HG03139 (cell line): ENCODE measurements at regions not wholly inside any gene's neighbourhood (a gene's known extent, or its start where the extent isn't known, plus 50 kb on each side); places are given as distances from the start of the nearest gene placed in this dataset.
"Not testable (repeated sequence)": the region's sequence is repeated elsewhere in the genome, so short reads cannot be mapped to it uniquely, and the experiment has no call there.

Experiments used
- ATAC-seq: cut with Tn5 transposase; IDR thresholded peaks from one replicate; pipeline ENCODE4 v1.9.1; 2021; ENCODE audit not compliant: unreplicated experiment

DNA sequence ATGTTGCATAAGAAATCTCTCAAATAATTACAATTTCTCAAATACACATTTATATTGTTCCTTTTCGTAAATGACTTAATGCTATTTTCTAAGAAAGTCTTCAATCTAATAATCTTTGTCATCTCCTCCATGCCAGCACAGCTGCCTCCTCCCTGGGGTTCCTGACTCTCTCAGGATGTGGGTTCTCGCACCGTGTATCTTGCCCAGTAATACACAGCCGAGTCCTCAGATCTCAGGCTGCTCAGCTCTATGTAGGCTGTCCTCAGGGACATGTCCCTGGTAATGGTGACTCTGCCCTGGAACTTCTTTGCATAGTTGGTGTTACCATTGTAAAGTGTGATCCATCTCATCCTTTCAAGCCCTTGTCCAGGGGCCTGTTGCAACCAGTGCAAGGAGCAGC lies 1177.3 kb downstream of the TMEM121 start:
- not testable (repeated sequence) for ATAC-seq

GRCh38 chr14:106706488-106706887 lies 1180.1 kb downstream of the TMEM121 start:
- not testable (repeated sequence) for ATAC-seq

DNA sequence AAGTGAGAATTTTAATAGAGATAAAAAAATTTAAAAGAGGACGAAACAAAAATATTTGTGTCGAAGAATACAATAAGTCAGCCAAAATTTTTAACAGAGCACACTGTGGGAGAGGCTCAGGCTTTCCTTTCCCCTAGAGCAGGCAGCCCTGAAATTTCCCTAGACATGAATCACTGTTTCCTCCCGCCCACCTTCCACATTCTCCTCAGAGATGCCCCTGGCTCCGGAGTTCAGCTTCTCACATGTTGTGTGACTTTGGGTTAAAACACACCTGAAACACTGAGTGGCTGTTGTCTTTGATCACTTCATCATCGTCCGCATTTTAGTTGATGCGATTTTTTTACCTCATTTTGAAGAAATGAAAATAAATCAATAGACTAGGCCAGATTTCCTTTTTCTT lies 1183.8 kb downstream of the TMEM121 start:
- not testable (repeated sequence) for ATAC-seq

DNA sequence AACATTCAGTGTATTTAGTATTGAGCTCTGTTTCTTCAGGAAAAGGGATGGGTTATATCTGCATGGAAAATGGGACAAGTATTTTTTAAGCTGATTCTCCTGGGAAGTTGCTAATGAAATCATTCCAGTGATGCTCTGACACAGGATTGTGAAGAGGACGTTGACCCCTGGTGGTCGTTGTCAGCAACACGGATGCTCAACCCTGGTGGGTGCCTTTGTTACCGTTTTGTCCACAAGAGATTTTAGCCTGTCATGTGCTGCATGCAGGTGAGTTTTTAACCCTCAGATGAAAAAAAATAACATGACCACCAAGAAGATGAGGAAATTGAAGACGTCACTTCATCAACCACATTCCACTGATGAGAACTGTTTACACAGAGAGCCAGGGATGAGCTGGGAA lies 1186.1 kb downstream of the TMEM121 start:
- ATAC-seq: not testable (repeated sequence)

DNA sequence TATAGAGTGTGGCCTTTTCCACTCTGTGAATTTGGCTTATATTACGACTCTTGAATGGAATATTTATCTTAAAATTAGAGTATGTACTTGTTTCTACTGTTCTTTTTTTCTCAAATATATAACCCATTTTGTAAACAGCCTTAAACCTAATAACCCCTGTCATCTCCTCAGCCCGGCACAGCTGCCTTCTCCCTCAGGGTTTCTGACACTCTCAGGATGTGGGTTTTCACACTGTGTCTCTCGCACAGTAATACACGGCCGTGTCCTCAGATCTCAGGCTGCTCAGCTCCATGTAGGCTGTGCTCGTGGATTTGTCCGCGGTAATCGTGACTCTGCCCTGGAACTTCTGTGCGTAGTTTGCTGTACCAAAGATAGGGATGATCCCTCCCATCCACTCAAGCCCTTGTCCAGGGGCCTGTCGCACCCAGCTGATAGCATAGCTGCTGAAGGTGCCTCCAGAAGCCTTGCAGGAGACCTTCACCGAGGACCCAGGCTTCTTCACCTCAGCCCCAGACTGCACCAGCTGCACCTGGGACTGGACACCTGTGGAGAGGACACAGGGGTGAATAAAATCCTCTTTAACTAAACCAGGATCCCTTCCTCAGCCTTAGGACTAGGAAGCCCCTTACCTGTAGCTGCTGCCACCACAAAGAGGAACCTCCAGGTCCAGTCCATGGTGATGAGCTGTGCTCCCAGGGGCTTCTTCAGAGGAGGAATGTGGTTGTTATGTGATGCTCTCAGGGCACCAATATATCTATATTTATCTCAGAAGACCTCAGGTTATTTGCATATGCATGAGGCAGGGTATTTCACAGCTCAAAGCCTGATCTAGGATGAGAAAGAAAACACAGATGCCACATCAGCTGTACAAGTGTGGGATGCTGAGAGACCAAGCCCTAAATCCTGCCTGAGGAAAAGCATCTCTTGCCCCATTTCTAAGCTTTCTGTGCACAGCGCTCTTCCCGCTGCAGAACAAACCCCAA lies 1188.4 kb downstream of the TMEM121 start:
- not testable (repeated sequence) for ATAC-seq

DNA sequence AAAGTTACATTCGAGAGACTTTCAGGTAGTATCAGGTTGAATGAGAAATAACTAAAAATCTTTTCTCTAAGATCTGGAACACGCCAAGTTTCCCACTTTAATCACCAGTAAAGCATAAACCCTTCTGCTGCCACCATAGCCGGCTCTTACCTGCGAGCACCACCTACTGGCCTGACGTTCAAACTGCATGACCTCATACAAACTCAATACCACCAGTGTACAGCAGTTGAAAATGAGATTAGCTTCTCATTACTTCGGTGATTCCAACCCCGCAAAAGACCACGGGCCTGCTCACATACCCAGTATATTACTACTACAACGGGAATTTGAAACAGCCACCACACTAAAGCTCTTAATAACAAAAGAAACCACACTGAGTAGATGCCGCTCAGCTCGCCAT lies 1191.2 kb downstream of the TMEM121 start:
- not testable (repeated sequence) for ATAC-seq

GRCh38 chr14:106719880-106720279 lies 1193.5 kb downstream of the TMEM121 start:
- not testable (repeated sequence) for ATAC-seq

GRCh38 chr14:106721926-106722325 lies 1195.5 kb downstream of the TMEM121 start:
- not testable (repeated sequence) for ATAC-seq

DNA sequence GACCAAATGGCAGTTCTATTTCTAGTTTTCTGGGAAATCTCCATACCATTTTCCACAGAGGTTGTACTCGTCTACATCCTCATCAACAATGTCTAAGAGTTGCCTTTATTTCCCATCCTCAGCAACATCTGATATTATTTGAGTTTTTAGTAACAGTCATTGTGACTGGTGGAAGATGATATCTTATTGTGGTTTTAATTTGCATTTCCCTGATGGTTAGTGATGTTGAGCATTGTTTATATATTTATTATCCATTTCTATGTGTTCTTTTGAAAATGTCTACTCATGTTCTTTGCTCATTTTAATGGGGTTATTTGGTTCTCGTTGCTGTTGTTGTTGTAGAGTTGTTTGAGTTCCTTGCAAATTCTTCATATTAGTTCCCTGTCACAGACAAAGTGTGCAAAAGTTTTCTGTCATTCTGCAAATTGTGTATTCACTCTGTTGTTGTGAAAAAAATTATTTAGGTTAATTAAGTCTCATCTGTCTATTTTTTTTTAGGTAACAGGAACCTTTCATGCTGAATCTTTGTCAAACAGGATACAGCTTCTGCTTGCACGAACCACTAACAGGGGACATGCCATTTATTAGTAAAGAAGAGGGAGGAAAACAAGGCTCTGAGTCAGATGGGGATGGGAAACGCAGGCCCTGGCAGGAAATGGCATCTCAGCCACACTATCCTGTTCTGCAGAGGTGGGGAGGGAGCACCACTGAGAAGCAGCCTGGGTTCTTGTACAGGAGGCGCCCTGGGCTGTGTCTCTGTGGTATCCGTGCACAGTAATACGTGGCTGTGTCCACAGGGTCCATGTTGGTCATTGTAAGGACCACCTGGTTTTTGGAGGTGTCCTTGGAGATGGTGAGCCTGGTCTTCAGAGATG lies 1196.7 kb downstream of the TMEM121 start:
- ATAC-seq: not testable (repeated sequence)

GRCh38 chr14:106727962-106728361 lies 1201.6 kb downstream of the TMEM121 start:
- not testable (repeated sequence) for ATAC-seq

- no peak for ATAC-seq
These were observed 1202.2 kb downstream of the TMEM121 start for GRCh38 chr14:106728611-106729010.

GRCh38 chr14:106729551-106729950 lies 1203.2 kb downstream of the TMEM121 start:
- no peak for ATAC-seq

GRCh38 chr14:106733771-106734170 lies 1207.4 kb downstream of the TMEM121 start:
- ATAC-seq: no peak

- no peak for ATAC-seq
These were observed 1210.6 kb downstream of the TMEM121 start for GRCh38 chr14:106737021-106737420.

- ATAC-seq: no peak
These were observed 1211.7 kb downstream of the TMEM121 start for GRCh38 chr14:106738075-106738474.

- ATAC-seq: not testable (repeated sequence)
These were observed 1212.3 kb downstream of the TMEM121 start for GRCh38 chr14:106738598-106739258.

DNA sequence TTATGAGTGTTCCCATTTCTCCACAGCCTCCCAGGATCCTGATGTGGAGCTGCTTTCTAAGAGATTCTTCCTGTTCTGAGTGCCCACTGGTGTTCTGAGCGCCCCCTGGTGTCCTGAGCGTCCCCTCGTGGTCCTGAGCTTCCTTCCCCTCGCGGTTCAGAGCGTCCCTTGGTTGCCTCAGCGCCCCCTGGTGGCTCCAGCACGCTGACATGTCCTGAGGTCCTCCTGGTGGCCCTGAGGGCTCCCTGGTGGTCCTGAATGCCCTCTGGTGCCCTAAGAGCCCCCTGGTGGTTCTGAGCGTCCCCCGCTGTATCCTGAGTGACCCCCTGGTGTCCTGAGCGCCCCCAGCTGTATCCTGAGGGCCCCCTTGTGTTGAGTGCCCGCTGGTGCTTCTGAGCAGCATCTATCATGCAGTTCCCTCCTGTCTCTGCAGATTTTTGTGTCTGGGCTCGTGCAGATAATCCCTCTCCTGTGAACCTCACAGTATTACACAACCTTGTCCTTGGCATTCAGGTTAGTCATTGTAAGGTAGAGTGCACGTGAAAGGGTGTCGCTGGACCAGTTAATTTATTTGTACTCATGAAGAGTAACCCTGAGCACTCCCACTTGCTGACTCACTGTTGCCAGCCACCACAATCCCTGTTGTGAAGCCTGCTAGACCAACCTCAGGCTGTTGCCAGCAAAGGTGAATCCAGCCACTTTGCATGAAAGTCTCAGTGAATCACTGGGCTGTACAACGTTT lies 1214.9 kb downstream of the TMEM121 start:
- peak; percentile 61 for ATAC-seq

GRCh38 chr14:106745016-106745767 lies 1218.8 kb downstream of the TMEM121 start:
- ATAC-seq: not testable (repeated sequence)

- ATAC-seq: not testable (repeated sequence)
These were observed 1223.7 kb downstream of the TMEM121 start for GRCh38 chr14:106750089-106750488.
